SIG-M5 treated with dmso at 0.1 percent for 504 hours (cell line): ENCODE measurements at regions not wholly inside any gene's neighbourhood (a gene's known extent, or its start where the extent isn't known, plus 50 kb on each side); places are given as distances from the start of the nearest gene placed in this dataset.
"Not testable (repeated sequence)": the region's sequence is repeated elsewhere in the genome, so short reads cannot be mapped to it uniquely, and the experiment has no call there.

Experiments
- DNase-seq: peaks from one replicate; lab custom pipeline; 2025; ENCODE audit not compliant: unreplicated experiment; lab: John Stamatoyannopoulos, UW

- DNase-seq: no peak
Measured at GRCh38 chr3:75118779-75119178, 504.3 kb upstream of the CNTN3 start.

- DNase-seq: no peak
Measured at GRCh38 chr3:75126556-75126955, 512.1 kb upstream of the CNTN3 start.

GRCh38 chr3:75129101-75129500 is 514.6 kb upstream of the CNTN3 start:
- DNase-seq: no peak

GRCh38 chr3:75136100-75136897 is 521.8 kb upstream of the CNTN3 start:
- DNase-seq: no peak

- no peak for DNase-seq
Measured at GRCh38 chr3:75138345-75138744, 523.9 kb upstream of the CNTN3 start.

- DNase-seq: no peak
Measured at GRCh38 chr3:75140904-75141615, 523.1 kb upstream of the FRG2C start.

- no peak for DNase-seq
Measured at GRCh38 chr3:75144406-75144805, 519.7 kb upstream of the FRG2C start.

- DNase-seq: peak; percentile 20
Measured at GRCh38 chr3:75171630-75172230, 492.4 kb upstream of the FRG2C start.

- DNase-seq: no peak
Measured at GRCh38 chr3:75176937-75177336, 487.2 kb upstream of the FRG2C start.

GRCh38 chr3:75180235-75180944 is 483.7 kb upstream of the FRG2C start:
- no peak for DNase-seq

GRCh38 chr3:75180945-75181298 is 483.2 kb upstream of the FRG2C start:
- DNase-seq: no peak

- no peak for DNase-seq
Measured at GRCh38 chr3:75188962-75189361, 475.2 kb upstream of the FRG2C start.

GRCh38 chr3:75192146-75192616 is 471.9 kb upstream of the FRG2C start:
- peak; percentile 48 for DNase-seq

- DNase-seq: no peak
Measured at GRCh38 chr3:75193797-75194196, 470.3 kb upstream of the FRG2C start.

GRCh38 chr3:75214332-75214731 is 449.8 kb upstream of the FRG2C start:
- not testable (repeated sequence) for DNase-seq

GRCh38 chr3:75218577-75218976 is 445.6 kb upstream of the FRG2C start:
- no peak for DNase-seq

- no peak for DNase-seq
Measured at GRCh38 chr3:75220932-75221331, 443.2 kb upstream of the FRG2C start.

- DNase-seq: no peak
Measured at GRCh38 chr3:75224412-75224811, 439.7 kb upstream of the FRG2C start.

GRCh38 chr3:75232216-75232615 is 431.9 kb upstream of the FRG2C start:
- DNase-seq: no peak

- DNase-seq: no peak
Measured at GRCh38 chr3:75235631-75236030, 428.5 kb upstream of the FRG2C start.

- no peak for DNase-seq
Measured at GRCh38 chr3:75237053-75237452, 427.1 kb upstream of the FRG2C start.
